NCI-H1092 (cell line): ENCODE measurements at regions not wholly inside any gene's neighbourhood (a gene's known extent, or its start where the extent isn't known, plus 50 kb on each side); places are given as distances from the start of the nearest gene placed in this dataset.

Source experiments
- DNase-seq: peaks from one replicate; lab custom pipeline; 2025; lab: John Stamatoyannopoulos, UW

DNA sequence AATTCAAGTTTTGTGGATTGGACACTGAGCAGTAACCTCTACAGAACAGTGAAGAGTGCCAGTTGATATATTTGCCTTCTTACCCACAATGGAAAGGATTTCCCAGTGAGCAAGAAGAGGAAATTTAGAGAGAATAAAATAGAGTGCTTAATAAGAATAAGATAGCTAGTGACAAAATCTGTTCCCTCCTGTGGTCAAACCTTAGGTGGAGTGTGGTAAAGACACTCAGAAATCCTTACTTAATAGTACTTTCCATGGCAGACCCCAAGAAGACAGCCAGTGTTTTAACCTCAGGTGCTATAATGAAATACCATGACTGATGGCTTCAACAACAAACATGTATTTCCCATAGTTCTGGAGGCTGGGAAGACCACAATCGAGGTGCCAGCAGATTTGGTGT is 108.4 kb upstream of the TNFAIP3 start:
- no peak for DNase-seq

DNA sequence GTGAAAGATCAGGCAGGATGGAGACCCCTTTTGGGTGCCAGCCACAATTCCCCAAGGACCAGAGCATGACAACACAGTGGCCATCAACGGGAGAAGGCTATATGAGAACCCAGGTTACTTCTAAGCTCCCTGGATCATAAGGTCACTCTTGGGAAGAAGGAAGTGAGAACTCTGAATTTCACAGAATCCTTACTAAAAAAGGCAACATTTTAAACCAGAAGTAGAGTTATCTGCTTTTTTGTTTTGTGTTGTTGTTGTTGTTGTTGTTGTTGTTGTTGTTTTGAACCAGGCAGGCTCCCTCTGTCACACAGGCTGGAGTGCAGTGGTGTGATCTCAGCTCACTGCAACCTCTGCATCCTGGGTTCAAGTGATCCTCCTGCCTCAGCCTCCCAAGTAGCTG is 107.4 kb upstream of the TNFAIP3 start:
- DNase-seq: no peak

DNA sequence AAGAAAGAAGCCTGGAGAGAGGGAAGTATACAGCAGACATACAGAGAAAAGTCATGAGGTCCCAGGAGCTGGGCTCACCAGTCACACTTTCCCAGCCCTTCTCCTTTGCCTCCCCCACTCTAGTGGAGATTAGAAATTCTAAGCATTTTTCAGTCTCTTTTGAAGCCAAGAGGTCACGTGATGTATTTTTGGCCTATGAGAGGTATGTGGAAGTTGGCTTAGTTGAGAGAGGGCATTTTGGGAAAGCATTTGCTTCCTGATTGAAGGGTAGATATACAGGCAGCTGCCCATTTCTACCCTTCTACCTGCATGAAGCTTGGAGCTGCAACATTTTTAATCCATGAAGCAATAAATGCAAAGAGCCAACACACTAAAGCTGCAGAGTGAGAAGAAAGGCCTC is 106.0 kb upstream of the TNFAIP3 start:
- DNase-seq: no peak

GRCh38 chr6:137761487-137761886 is 105.6 kb upstream of the TNFAIP3 start:
- no peak for DNase-seq

GRCh38 chr6:137762168-137763090 is 104.6 kb upstream of the TNFAIP3 start:
- no peak for DNase-seq

DNA sequence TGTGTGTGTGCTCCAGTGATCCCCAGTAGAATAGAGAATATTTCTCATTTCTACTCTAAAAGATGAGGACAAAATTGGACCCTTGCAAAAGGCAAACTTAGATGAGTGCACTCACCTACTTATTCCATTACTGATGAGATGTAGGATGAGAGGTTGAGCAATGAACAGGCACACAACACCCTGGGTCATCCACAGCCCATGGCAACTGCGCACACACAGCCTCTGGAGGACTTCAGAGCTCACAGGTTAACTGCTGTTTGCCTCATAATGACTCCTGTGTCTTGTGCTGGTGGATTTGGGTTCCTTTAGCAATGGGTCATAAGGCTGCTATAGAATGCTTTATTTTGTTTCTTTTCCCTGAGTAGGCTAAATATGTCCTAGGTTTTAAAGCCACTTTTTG is 103.6 kb upstream of the TNFAIP3 start:
- no peak for DNase-seq

GRCh38 chr6:137763886-137764285 is 103.2 kb upstream of the TNFAIP3 start:
- no peak for DNase-seq

GRCh38 chr6:137764464-137764863 is 102.6 kb upstream of the TNFAIP3 start:
- DNase-seq: no peak

DNA sequence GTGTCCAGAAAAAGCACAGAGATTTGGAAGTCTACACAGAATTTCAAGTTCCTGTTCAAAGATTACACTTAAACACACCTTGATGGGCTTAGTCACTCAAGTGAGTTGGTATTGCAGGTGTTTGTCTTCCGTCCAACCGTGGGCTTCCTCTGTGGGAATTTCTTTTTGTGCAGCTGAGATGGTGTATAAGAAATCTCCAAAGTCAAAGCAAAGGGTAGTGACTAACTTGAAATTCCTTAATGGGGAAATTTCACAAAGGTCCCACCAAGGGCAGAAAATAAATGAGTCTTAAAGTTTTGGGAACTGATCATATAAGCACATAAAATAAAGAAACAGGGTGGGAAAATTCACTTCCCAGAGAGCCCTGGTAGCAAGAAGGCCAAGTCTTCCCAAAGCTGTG is 102.0 kb upstream of the TNFAIP3 start:
- no peak for DNase-seq

GRCh38 chr6:137766596-137767370 is 100.3 kb upstream of the TNFAIP3 start:
- DNase-seq: no peak

- no peak for DNase-seq
Observed at GRCh38 chr6:137767465-137767864, 99.6 kb upstream of the TNFAIP3 start.

DNA sequence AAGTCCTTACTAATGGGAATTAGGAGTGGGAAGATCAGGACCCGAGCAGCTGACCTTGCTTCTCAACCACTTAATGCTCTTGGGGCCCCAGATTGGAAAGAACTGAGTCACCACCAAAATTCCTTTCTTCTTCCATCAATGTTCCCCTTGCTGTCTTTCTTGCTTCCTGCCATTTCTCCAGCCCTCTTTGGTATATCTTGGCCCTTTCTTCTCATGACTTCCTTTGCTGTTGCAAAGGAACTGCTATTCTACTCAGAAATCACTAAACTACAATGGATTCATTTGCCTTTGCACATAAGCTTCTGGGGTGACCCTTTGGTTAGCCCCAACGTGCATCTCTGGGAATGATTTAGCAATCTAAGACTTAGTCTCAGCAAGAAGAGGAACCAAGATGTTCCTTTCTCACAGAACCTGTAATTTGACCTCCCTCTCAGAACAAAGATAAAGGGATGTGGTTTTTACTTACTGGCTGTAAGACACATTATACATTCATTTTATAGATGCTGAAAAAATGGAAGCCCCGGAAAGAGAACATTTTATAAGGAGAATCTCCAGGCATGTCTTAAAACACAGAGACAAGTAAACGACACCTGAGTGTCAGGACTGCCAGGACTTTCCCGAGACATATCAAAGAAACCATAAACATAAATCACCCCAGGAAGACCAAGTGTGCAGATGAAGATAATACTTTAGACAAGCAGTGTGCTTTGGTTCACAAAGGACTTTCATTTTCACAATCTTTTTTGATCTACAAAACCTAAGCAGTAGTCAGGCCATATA is 99.0 kb upstream of the TNFAIP3 start:
- DNase-seq: no peak

DNA sequence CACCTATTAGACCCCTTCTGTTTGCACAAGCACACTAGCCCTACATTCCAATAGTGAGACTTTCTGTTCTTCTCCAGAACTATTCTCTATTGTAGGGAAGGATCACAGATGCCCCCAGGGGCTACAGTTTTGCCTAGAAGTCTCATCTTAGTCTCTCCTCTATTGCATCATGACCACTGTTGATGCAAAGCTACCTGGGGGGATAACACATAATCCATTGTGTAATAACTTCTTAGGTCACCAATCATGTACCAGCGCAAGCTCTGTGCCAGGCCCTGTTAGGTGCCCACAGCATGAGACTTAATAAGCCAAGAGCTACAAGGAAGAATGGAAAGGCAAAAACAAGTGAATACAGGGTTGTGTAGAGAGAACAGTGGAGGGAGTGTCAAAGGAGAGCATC is 98.1 kb upstream of the TNFAIP3 start:
- DNase-seq: no peak

GRCh38 chr6:137769797-137770362 is 97.2 kb upstream of the TNFAIP3 start:
- DNase-seq: no peak

GRCh38 chr6:137772541-137773250 is 94.4 kb upstream of the TNFAIP3 start:
- no peak for DNase-seq

DNA sequence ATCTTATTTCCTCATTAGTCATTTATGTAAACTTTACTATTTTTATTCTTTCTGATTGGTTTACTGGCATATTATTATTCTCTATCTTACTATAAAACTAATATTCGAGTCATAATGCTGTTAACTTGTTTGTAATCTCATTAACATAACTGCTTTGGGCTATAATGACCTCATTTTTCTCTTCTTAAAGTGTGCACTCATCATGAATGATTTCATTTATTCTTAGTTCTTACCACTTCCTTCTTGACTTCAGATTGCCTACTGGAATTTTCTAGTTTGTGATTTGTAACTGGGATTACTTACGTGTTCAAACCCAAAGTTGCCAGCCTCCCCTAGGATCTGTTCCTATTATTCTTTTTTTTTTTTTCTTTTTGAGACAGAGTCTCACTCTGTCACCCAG is 91.8 kb upstream of the TNFAIP3 start:
- no peak for DNase-seq

GRCh38 chr6:137775720-137776119 is 91.3 kb upstream of the TNFAIP3 start:
- no peak for DNase-seq

DNA sequence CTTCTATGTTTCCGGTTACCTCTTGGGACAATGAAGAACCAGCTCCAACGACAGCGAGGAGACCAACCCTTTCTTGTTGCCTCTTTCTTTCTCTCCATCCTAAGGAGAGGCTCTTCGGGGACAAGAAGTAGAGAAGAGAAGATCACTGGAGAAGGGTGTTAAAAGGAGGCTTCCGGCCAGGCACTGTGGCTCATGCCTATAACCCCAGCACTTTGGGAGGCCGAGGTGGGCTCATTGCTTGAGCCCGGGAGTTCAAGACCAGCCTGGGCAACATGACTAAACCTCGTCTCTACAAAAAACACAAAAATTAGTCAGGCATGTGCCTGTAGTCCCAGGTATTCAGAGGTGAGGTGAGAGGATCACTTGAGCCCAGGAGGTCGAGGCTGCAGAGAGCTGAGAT is 90.8 kb upstream of the TNFAIP3 start:
- DNase-seq: no peak

DNA sequence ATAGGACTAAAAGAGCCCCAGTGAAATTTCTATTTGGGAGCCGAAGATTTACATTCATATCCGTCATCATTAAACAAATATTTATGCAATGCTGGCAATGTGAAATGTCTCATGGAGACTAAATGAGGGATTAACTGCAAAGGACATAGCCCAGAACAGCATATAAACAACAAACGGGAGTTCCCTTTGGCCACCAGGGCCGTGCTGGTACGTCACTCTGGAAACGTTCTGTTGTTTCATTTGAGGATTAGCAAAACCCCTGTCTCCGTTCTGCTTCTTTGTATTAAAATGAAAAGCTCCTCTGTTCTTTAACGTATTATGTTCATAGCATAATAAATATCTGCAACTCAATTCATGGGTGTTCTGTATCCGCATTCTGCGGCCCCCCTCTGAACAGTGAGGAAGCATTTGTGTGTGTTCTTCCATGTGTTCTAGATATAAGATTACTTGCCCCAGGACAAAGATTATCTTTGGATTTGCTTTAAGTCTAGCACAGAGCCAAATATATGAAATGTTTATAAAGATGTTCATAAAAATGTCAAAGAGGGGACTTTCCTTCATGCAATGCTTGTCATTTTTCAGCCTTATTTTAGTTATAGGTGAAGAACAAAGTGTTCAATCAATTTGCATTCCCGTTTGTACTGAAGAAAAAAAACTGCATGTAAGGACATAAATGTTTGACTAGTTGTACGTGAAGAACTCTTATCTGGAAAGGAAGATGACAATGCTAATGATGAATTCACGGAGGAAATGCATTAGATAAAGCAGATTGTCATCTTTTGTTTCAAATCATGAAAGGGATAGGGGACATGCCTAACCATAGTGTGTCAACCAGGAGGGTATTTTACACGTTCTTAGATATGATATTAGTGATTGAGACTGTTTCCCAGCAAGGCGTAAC is 90.0 kb upstream of the TNFAIP3 start:
- DNase-seq: no peak

GRCh38 chr6:137777687-137778075 is 89.4 kb upstream of the TNFAIP3 start:
- DNase-seq: no peak
